OCI-LY1 (cell line): ENCODE measurements at regions not wholly inside any gene's neighbourhood (a gene's known extent, or its start where the extent isn't known, plus 50 kb on each side); places are given as distances from the start of the nearest gene placed in this dataset.

ENCODE experiments used
- EZH2 ChIP-seq: fragments of 200-600 bp; sonication (generic), shearing (Covaris generic); IDR thresholded peaks from 2 replicates; pipeline ENCODE4 v1.8.0; 2017; ENCODE audit warnings: borderline replicate concordance, mixed run types, mild to moderate bottlenecking, antibody characterized with exemption, low read length, moderate library complexity, mixed read lengths
- TF ChIP-seq, protein P1 (sequence below): fragments of 200-600 bp; sonication (generic), shearing (Covaris generic); IDR thresholded peaks from 2 replicates; pipeline ENCODE4 v1.5.1; 2017; ENCODE audit warnings: mild to moderate bottlenecking, antibody characterized with exemption, low read length, moderate library complexity, mixed read lengths

DNA sequence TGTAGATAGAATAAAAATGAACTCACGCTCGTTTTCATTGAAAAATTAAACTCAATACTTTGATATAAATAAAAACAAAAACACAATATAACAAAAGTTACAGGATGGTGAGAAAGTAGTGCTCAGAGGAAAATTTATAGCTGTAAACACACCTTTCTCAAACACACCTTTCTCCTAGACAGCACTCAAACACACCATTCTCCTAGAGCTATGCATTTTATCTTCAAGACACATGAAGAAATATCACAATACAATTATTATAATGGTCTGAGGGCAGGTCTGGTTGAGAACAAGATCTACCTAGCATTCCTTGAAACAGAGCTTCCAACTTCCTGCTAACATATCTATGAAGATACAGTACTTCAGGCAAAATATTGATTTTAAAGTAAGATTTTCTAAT is 183.4 kb upstream of the NBEA start:
- TF ChIP-seq, protein P1, sequence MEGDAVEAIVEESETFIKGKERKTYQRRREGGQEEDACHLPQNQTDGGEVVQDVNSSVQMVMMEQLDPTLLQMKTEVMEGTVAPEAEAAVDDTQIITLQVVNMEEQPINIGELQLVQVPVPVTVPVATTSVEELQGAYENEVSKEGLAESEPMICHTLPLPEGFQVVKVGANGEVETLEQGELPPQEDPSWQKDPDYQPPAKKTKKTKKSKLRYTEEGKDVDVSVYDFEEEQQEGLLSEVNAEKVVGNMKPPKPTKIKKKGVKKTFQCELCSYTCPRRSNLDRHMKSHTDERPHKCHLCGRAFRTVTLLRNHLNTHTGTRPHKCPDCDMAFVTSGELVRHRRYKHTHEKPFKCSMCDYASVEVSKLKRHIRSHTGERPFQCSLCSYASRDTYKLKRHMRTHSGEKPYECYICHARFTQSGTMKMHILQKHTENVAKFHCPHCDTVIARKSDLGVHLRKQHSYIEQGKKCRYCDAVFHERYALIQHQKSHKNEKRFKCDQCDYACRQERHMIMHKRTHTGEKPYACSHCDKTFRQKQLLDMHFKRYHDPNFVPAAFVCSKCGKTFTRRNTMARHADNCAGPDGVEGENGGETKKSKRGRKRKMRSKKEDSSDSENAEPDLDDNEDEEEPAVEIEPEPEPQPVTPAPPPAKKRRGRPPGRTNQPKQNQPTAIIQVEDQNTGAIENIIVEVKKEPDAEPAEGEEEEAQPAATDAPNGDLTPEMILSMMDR = no peak
- TF ChIP-seq EZH2 = no peak
